Neural crest cell (in vitro differentiated cells): ENCODE measurements at regions not wholly inside any gene's neighbourhood (a gene's known extent, or its start where the extent isn't known, plus 50 kb on each side); places are given as distances from the start of the nearest gene placed in this dataset.

ENCODE experiments used
- DNase-seq: peaks from one replicate; pipeline ENCODE4 v3.0.0; 2021; ENCODE audit warnings: low read depth, mixed read lengths, low spot score
- H3K27ac Mint-ChIP-seq: one replicate; pipeline ENCODE4 v1.8.0; 2021; ENCODE audit warnings: mild to moderate bottlenecking, mixed read lengths; ENCODE audit not compliant: unreplicated experiment
- H3K27me3 Mint-ChIP-seq: 2 replicates; pipeline ENCODE4 v1.8.0; 2021; ENCODE audit warnings: low read depth, mild to moderate bottlenecking, mixed read lengths
- H3K36me3 Mint-ChIP-seq: 2 replicates; pipeline ENCODE4 v1.8.0; 2021; ENCODE audit warnings: low read depth, mild to moderate bottlenecking, mixed read lengths
- H3K4me1 Mint-ChIP-seq: 2 replicates; pipeline ENCODE4 v1.8.0; 2021; ENCODE audit warnings: mixed read lengths
- H3K4me3 Mint-ChIP-seq: one replicate; pipeline ENCODE4 v1.8.0; 2021; ENCODE audit warnings: mild to moderate bottlenecking, mixed read lengths
- H3K9me3 Mint-ChIP-seq: 2 replicates; pipeline ENCODE4 v1.8.0; 2021; ENCODE audit warnings: mixed read lengths
- TF ChIP-seq, protein P1 (sequence below): fragments of 200-600 bp; sonication (generic); conservative IDR thresholded peaks from 2 replicates; pipeline ENCODE4 v1.5.0; 2021; ENCODE audit warnings: antibody characterized with exemption, mild to moderate bottlenecking

DNA sequence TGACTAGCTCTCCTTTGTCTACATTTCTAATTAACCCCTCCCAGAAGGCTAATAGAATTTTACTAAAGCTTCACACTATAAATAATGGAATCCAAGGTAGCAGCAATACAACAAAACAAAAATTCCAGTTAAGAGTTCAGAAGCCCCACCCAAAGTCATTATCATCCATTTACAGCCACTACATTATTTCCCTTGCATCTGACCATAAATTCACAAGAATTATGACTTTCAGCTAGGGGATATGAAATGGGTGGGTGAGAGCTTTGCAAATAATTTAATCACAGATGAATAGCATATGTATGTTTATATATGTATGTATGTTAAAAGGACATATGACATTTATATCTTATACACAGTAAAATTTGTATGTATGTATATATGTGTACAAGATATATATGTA lies 65.3 kb upstream of the PTGDR start:
- TF ChIP-seq, protein P1, sequence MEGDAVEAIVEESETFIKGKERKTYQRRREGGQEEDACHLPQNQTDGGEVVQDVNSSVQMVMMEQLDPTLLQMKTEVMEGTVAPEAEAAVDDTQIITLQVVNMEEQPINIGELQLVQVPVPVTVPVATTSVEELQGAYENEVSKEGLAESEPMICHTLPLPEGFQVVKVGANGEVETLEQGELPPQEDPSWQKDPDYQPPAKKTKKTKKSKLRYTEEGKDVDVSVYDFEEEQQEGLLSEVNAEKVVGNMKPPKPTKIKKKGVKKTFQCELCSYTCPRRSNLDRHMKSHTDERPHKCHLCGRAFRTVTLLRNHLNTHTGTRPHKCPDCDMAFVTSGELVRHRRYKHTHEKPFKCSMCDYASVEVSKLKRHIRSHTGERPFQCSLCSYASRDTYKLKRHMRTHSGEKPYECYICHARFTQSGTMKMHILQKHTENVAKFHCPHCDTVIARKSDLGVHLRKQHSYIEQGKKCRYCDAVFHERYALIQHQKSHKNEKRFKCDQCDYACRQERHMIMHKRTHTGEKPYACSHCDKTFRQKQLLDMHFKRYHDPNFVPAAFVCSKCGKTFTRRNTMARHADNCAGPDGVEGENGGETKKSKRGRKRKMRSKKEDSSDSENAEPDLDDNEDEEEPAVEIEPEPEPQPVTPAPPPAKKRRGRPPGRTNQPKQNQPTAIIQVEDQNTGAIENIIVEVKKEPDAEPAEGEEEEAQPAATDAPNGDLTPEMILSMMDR, result no peak
- peaks cover 19% of the 10 kb centered on the region for H3K9me3 Mint-ChIP-seq
- DNase-seq, result no peak
- H3K27me3 Mint-ChIP-seq, result no peaks in the 10 kb centered on the region
- no peak overlapping the region for H3K27ac Mint-ChIP-seq
- no peaks in the 10 kb centered on the region for H3K4me1 Mint-ChIP-seq
- no peak overlapping the region for H3K4me3 Mint-ChIP-seq
- peaks cover 4% of the 10 kb centered on the region for H3K36me3 Mint-ChIP-seq

DNA sequence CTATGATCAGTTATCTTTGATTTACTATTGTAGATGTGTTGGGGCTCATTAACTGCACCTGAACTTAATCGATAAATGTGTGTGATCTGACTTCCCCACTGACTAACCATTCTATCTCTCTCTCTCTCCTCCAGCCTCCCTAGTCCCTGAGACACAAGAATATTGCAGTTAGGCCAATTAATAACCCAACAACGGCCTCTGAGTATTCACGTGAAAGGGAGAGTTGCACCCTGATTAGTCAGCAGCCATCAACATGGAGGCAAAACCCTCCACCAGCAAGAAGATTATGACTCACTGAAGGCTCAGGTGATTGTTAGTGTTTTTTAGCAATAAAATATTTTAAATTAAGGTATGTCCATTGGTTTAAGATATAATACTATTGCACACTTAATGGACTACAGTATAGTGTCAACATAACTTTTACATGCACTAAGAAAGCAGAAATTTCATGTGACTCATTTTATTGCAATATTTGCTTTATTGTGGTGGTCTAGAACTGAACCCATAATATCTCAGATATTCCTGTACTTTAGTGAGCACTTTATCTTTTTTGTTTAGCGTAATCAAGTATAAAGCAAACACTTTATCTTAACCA lies 77.1 kb upstream of the PTGDR start:
- H3K9me3 Mint-ChIP-seq, result peaks cover 6% of the 10 kb centered on the region
- H3K27me3 Mint-ChIP-seq, result no peaks in the 10 kb centered on the region
- TF ChIP-seq, protein P1, result no peak
- no peak for DNase-seq
- no peaks in the 10 kb centered on the region for H3K4me1 Mint-ChIP-seq
- no peak overlapping the region for H3K27ac Mint-ChIP-seq
- no peaks in the 10 kb centered on the region for H3K36me3 Mint-ChIP-seq
- no peak overlapping the region for H3K4me3 Mint-ChIP-seq

DNA sequence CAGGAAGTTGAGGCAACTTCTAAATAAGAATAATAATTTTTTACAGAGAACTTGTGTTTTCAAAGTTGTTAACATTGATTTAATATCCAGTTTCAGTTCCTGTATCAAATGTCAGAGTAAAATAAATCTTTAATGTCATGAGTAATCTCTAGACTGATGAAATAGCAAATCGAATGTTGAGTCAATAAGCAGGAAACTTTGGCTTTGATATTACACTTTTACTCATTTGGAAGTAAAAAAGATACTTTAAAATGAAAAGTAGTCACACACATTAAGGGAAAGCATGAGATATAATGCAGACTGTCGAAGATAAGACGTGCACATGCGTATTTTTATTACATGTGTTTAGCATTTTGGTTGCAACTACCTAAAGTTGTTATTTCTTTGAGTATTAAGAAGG lies 78.2 kb upstream of the PTGDR start:
- TF ChIP-seq, protein P1, result no peak
- H3K27me3 Mint-ChIP-seq, result no peaks in the 10 kb centered on the region
- no peaks in the 10 kb centered on the region for H3K4me1 Mint-ChIP-seq
- H3K36me3 Mint-ChIP-seq, result no peaks in the 10 kb centered on the region
- H3K9me3 Mint-ChIP-seq, result peaks cover 1% of the 10 kb centered on the region
- no peak for DNase-seq
- no peak overlapping the region for H3K4me3 Mint-ChIP-seq
- no peak overlapping the region for H3K27ac Mint-ChIP-seq

- DNase-seq, result no peak
- H3K9me3 Mint-ChIP-seq, result no peaks in the 10 kb centered on the region
- H3K4me3 Mint-ChIP-seq, result no peak overlapping the region
- H3K27ac Mint-ChIP-seq, result no peak overlapping the region
- no peaks in the 10 kb centered on the region for H3K27me3 Mint-ChIP-seq
- no peaks in the 10 kb centered on the region for H3K4me1 Mint-ChIP-seq
- no peaks in the 10 kb centered on the region for H3K36me3 Mint-ChIP-seq
- TF ChIP-seq, protein P1, result no peak
Observed at GRCh38 chr14:52188381-52188780, 79.1 kb upstream of the PTGDR start.

GRCh38 chr14:52185178-52185577 lies 82.3 kb upstream of the PTGDR start:
- Mint-ChIP-seq H3K27me3 (no peaks in the 10 kb centered on the region), H3K36me3 (peaks cover 3% of the 10 kb centered on the region), H3K4me1 (no peaks in the 10 kb centered on the region), H3K9me3 (peaks cover 8% of the 10 kb centered on the region), H3K27ac (no peak overlapping the region), H3K4me3 (no peak overlapping the region)
- TF ChIP-seq, protein P1, result no peak
- no peak for DNase-seq
